ENCODE measurements at regions not wholly inside any gene's neighbourhood (a gene's known extent, or its start where the extent isn't known, plus 50 kb on each side); places are given as distances from the start of the nearest gene placed in this dataset.

DNA sequence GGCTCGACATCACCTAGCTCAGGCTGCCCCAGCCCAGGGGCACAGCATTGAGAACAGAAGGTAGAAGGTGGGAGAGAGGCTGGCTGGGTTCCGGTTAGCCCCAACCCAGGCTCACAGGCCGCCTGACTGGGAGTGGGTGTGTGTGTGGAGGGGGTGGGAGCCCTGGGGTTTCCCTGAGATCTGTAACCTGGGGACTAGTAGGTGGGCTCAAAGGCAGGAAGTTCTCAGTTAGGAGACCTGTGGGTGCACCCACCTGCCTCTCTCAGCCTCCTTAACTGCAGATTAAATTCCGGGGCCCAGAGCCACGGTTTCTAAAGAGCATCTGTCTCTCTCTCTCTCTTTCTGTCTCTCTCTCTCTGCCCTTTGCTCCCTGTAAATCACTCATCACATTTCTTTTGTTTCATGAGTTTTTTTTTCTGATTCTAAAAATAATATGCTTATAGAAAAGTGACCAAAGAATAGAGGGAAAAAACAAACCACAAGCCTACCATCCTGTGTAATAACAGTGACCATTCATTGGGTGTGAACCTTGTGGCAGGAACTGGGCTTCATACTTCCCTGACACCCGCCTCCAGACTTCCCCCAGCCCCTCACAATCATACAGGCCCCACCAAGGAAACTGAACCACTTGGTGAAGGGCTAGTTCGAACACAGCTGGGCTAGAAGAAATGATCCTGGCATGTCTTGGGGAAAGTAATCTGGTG, 83.4 kb upstream of the SMNDC1 start:
- Histone ChIP-seq H3K27ac (ENCODE audit: low read length) (no peak overlapping the region), H4K20me1 (ENCODE audit: insufficient read depth) (no peaks in the 10 kb centered on the region), H3K4me2 (ENCODE audit: low read length) (no peak overlapping the region), H3K36me3 (ENCODE audit: insufficient read depth, low read length) (no peaks in the 10 kb centered on the region), H3K79me2 (replicated peaks; ENCODE audit: insufficient read depth, low read length) (no peaks in the 10 kb centered on the region), H3K9me2 (ENCODE audit: insufficient read depth, low read length) (no peaks in the 10 kb centered on the region), H3K9ac (ENCODE audit: low read length) (no peak overlapping the region), H2AFZ (ENCODE audit: low read depth, low read length) (no peak overlapping the region), H3K4me3 (ENCODE audit: low read length) (no peak overlapping the region), H3F3A (ENCODE audit: insufficient read depth, low read length, poor library complexity, severe bottlenecking) (no peaks in the 10 kb centered on the region), H3K27me3 (ENCODE audit: insufficient read depth, low read depth, low read length) (no peaks in the 10 kb centered on the region), H3K9me3 (ENCODE audit: low read length) (no peaks in the 10 kb centered on the region)
- TF ChIP-seq POLR2AphosphoS5 (IDR thresholded peaks at IDR 0.05) (no peak), TAF1 (IDR thresholded peaks at IDR 0.05; ENCODE audit: low read depth) (no peak), SMC3 (conservative IDR thresholded peaks at IDR 0.05; ENCODE audit: poor library complexity) (no peak), EP300 (conservative IDR thresholded peaks at IDR 0.05; ENCODE audit: poor library complexity, severe bottlenecking) (no peak), EZH2 (IDR thresholded peaks at IDR 0.05; ENCODE audit: borderline replicate concordance, insufficient read depth, low read length, poor library complexity, severe bottlenecking) (no peak), RAD21 (conservative IDR thresholded peaks at IDR 0.05) (no peak), MXI1 (conservative IDR thresholded peaks at IDR 0.05; ENCODE audit: poor library complexity, severe bottlenecking) (no peak)
- TF ChIP-seq, protein P1, sequence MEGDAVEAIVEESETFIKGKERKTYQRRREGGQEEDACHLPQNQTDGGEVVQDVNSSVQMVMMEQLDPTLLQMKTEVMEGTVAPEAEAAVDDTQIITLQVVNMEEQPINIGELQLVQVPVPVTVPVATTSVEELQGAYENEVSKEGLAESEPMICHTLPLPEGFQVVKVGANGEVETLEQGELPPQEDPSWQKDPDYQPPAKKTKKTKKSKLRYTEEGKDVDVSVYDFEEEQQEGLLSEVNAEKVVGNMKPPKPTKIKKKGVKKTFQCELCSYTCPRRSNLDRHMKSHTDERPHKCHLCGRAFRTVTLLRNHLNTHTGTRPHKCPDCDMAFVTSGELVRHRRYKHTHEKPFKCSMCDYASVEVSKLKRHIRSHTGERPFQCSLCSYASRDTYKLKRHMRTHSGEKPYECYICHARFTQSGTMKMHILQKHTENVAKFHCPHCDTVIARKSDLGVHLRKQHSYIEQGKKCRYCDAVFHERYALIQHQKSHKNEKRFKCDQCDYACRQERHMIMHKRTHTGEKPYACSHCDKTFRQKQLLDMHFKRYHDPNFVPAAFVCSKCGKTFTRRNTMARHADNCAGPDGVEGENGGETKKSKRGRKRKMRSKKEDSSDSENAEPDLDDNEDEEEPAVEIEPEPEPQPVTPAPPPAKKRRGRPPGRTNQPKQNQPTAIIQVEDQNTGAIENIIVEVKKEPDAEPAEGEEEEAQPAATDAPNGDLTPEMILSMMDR (IDR thresholded peaks at IDR 0.05; ENCODE audit: poor library complexity, severe bottlenecking), result no peak
- TF ChIP-seq, protein P2, sequence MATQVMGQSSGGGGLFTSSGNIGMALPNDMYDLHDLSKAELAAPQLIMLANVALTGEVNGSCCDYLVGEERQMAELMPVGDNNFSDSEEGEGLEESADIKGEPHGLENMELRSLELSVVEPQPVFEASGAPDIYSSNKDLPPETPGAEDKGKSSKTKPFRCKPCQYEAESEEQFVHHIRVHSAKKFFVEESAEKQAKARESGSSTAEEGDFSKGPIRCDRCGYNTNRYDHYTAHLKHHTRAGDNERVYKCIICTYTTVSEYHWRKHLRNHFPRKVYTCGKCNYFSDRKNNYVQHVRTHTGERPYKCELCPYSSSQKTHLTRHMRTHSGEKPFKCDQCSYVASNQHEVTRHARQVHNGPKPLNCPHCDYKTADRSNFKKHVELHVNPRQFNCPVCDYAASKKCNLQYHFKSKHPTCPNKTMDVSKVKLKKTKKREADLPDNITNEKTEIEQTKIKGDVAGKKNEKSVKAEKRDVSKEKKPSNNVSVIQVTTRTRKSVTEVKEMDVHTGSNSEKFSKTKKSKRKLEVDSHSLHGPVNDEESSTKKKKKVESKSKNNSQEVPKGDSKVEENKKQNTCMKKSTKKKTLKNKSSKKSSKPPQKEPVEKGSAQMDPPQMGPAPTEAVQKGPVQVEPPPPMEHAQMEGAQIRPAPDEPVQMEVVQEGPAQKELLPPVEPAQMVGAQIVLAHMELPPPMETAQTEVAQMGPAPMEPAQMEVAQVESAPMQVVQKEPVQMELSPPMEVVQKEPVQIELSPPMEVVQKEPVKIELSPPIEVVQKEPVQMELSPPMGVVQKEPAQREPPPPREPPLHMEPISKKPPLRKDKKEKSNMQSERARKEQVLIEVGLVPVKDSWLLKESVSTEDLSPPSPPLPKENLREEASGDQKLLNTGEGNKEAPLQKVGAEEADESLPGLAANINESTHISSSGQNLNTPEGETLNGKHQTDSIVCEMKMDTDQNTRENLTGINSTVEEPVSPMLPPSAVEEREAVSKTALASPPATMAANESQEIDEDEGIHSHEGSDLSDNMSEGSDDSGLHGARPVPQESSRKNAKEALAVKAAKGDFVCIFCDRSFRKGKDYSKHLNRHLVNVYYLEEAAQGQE (IDR thresholded peaks at IDR 0.05; ENCODE audit: borderline replicate concordance), result no peak

DNA sequence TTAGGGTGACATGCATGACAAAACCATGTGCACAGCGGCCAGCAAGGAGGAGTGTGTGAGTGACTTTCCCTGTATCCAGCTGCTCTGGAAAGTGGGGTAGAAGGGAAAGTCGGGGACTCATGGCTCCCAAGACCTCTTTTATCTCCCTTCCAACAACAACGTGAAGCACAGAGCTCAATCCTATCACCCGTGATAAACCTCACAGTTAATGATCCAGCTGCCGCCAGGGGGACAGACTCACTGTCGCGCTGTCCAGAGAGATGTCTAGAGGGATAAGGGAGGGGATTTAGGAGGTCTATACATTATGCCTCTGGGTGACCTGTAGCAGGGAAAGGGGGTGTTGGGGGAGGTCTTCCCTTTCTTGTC, 84.0 kb upstream of the SMNDC1 start:
- Histone ChIP-seq H2AFZ (ENCODE audit: low read depth, low read length) (no peak overlapping the region), H3K79me2 (replicated peaks; ENCODE audit: insufficient read depth, low read length) (no peaks in the 10 kb centered on the region)

More for the DNA sequence above, 84.0 kb upstream of the SMNDC1 start:
- no peaks in the 10 kb centered on the region for H3F3A ChIP-seq (ENCODE audit: insufficient read depth, low read length, poor library complexity, severe bottlenecking)
- no peaks in the 10 kb centered on the region for H3K27me3 ChIP-seq (ENCODE audit: insufficient read depth, low read depth, low read length)
- H3K36me3 ChIP-seq (ENCODE audit: insufficient read depth, low read length), result no peaks in the 10 kb centered on the region
- H3K9me3 ChIP-seq (ENCODE audit: low read length), result no peaks in the 10 kb centered on the region
- H3K4me2 ChIP-seq (ENCODE audit: low read length), result no peak overlapping the region
- H3K9me2 ChIP-seq (ENCODE audit: insufficient read depth, low read length), result no peaks in the 10 kb centered on the region
- H4K20me1 ChIP-seq (ENCODE audit: insufficient read depth), result no peaks in the 10 kb centered on the region
- no peak overlapping the region for H3K27ac ChIP-seq (ENCODE audit: low read length)
- H3K4me3 ChIP-seq (ENCODE audit: low read length), result no peak overlapping the region
- TF ChIP-seq EP300 (conservative IDR thresholded peaks at IDR 0.05; ENCODE audit: poor library complexity, severe bottlenecking) (no peak), EZH2 (IDR thresholded peaks at IDR 0.05; ENCODE audit: borderline replicate concordance, insufficient read depth, low read length, poor library complexity, severe bottlenecking) (no peak)
- no peak overlapping the region for H3K9ac ChIP-seq (ENCODE audit: low read length)

All from neural cell (in vitro differentiated cells).